Esophagus squamous epithelium (tissue), 4 donors: ENCODE measurements at regions not wholly inside any gene's neighbourhood (a gene's known extent, or its start where the extent isn't known, plus 50 kb on each side); places are given as distances from the start of the nearest gene placed in this dataset.

Source experiments
- CTCF ChIP-seq, 6 experiments: fragments of 450-650 bp in 4 of 6; fragments of 200-600 bp in 2 of 6; sonication (generic) in 2 of 6; IDR thresholded peaks; one replicate each; pipeline ENCODE4 v1.5.1; 2016 to 2019; ENCODE audit warnings: antibody characterized with exemption in 6 of 6, mild to moderate bottlenecking in 4 of 6, moderate library complexity in 4 of 6
- POLR2A ChIP-seq, 4 donors: fragments of 450-650 bp; IDR thresholded peaks; one replicate each; pipeline ENCODE4 v1.6.1; 2017; ENCODE audit warnings: antibody characterized with exemption in 4 of 4, mild to moderate bottlenecking in 4 of 4, moderate library complexity in 3 of 4

GRCh38 chr10:88113232-88113631, 249.8 kb downstream of the PTEN start:
- TF ChIP-seq POLR2A (IDR thresholded peaks at IDR 0.05) = no peak
- no peak for TF ChIP-seq CTCF (IDR thresholded peaks at IDR 0.05)
